ENCODE measurements at regions not wholly inside any gene's neighbourhood (a gene's known extent, or its start where the extent isn't known, plus 50 kb on each side); places are given as distances from the start of the nearest gene placed in this dataset.

DNA sequence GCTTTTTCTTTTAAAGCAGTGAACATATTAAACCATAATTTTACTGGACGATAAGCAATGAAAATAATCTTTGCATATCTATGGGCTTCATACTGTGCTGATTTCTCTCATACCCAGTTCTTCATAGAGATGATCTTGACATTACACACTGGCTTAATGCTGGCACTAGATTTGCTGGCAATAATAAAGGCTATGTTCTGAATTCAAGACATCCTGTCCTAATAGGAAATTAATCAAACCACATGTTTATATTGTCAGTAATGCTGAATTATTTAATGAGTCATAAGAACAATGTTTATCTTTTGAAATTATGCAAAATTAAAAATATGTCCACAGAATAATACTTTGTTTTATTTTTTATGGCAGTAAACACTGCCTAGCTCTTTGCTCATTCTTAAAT is 643.2 kb downstream of the OTOL1 start:
- DNase-seq = no peak

DNA sequence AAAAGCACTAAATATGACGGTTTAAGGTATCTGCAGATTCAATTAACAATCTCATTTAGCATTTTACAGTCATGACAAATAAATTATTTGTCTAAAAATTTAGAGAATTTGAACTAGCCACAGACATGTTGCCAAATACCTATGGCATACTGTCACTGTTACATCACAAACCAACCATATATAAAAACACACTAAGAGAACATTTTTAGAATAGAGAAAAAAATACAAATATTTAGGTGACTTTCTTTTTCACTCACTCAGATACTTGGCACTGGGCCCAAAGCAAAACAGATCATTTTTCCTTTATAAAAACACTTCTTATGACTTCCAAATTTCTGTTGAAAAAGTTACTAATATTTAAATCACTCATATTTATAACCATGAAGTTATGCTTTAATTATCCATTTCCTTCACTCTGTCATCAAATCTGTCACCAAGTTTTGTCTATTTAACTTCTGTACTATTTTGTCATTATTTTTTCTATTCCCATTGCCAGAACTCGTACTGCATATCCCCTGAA is 644.7 kb downstream of the OTOL1 start:
- no peak for DNase-seq

DNA sequence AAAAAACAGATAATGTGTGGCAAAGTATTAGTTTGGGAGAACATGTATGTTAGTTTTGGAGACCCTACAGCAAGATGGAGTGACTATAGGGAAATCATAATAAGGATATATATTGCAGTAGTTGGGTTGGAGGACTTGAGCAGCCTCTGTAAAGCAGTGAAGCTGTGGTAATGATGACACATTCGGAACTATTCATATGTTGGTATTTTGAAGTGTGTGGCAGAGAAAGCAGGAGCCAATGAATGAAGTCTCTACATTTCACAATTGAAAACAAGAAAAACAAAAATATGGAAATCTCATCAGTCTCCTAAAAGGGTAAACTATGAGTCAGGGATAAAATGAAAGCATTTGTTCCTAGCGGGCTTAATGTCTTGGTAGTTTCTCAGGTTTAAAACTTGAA is 645.9 kb downstream of the OTOL1 start:
- DNase-seq = no peak

DNA sequence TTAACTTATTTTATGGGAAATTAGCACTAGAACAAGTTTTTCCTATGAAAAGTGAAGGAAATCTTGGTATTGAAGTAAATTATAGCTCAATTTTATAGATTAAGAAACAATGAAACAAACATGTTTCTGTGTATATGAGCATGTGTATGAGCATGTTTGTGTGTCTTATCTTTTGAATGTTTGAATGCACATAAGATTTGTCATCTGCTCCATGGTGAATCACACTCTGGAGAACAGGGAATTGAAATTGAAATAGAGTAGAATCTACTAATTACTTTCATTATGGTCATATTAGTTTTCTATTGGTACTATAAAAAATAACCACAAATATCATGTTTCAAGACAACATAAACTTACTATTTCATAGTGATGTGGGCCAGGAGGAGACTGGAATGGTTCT is 646.6 kb downstream of the OTOL1 start:
- no peak for DNase-seq

DNA sequence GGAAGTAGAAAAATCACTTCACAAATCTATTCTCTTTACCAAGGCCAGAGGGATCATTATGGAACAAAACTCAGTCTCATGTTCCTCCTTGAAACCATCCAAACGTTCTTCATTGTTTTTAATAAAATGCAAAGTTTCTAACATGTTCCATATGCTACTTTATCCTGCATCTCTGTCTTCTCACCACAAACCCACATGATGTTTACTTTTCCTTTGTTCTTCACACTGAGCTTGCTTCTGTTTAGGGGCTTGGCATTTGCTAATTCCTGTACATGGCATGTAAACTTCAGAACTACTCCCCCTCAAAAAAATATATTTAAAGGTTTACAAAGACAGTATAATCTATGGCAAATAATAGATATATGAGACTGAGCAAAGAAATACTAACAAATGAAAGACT is 651.4 kb downstream of the OTOL1 start:
- DNase-seq = no peak

DNA sequence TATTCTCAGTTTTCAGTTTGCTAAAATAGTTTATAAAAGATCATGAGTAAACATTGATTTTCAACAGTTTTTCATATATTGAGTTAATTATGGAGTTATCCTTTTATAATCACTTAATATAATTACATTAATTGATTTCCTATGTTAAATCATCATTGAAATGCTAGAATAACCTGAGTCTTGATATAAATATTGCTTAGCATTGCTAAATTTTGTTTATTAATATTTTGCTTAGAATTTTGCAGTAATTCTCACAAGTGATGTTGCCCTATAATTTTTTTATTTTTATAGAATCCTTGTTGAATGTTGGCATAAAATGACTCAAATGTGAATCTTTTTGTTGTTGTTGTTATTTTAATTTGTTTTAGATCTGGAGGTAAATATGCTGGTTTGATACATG is 654.2 kb downstream of the OTOL1 start:
- no peak for DNase-seq

DNA sequence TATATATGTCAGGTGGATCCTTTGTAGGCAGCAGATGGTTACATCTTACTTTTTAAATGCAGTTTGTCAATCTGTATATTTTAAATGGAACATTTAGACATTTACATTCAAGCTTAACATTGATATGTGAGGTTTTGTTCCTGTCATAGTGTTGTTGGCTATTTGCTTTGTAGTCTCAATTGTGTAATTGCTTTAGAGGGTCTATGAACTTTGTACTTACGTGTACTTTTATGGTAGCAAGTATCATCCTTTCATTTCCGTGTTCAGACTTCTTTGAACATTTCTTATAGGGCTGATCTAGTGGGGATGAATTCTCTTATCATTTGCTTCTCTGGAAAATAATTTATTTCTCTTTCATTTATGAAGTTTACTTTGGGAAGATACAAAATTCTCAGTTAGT is 656.0 kb downstream of the OTOL1 start:
- no peak for DNase-seq

DNA sequence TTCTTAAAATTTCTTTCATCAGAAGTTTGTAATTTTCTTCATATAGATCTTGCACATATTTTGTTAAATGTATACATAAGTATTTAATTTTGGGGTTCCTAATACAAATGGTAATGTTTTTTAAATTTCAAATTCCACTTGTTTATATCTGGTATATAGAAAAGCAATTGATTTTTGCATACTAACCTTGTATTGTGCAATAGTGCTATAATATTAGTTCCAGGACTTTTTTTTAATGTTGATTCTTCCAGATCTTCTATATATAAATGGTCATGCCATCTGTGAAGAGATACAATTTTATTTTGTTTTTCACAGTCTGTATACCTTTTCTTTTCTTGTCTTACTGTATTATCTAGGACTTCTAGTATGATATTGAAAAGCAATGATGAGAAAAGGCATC is 665.0 kb downstream of the OTOL1 start:
- DNase-seq = no peak

DNA sequence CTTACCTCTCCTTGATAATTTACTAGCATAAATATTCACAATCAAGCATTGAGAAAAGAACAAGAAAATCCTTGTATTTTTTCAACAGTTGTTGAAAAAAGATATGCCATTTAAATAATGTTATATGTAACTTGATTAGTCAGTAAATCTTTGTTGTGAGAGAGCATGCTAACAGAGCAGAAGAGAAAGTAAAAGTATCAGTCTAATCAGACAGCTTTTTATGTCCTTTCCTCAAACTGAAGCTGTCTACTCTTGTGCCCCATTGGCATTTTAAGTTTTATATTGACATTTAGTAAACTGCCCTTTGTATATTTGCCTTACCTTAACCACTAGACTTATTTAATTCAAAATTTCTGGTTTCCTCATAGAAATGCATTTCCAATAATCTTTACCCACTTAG is 668.7 kb downstream of the OTOL1 start:
- DNase-seq = no peak

DNA sequence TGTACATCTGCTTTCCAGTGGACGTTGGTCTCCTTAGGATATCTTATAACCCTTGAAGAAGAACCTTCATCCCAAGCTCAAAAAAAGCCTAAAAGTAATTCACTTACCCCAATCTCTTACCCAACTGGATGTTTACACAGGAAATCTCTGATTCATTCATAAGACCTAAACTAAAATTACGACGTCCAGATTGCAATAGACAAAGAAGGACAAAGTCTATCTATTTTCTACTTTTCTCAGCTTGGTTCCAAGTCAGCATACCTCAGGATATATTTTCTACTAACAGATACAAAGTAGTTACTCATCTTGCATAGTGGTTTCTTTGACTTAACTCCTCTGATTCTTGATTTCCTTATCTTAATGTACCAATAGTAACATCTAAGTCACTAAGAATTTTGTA is 669.9 kb downstream of the OTOL1 start:
- no peak for DNase-seq

DNA sequence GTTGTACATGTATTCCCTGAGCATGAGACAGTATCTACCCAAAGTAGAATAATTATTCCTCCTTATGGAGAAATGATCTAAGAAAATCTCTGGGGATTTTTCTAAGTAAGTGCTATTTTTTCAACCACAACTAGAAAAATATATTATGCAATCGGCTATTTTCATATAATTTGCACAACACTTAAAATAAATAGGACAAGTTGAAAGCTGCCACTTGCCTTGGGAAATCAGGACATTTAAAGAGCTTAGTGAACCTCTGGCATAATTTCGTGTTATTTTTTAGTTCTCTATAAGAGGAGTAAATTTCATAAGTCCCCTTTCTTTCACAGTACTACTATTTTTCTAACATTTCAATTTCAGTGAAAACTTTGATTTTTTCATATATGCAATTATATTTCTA is 672.1 kb downstream of the OTOL1 start:
- no peak for DNase-seq

DNA sequence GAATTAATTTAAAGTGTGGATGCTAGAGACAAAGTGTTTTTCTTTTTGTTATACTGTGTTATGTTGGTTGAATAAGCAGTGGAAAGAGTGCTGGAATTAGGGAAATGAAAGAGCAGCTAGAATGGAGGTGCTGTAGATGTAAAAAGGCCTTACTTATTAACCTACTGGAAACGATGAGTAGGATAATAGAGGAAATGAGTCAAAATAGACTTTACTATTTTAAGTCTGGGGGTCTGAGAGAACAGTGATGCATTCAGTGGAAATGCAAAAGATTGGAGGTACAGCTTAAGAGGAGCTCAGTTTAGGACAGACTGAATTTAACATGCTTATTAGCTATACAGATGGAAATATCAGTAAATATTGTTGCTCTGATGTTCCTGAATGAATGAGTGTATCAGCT is 674.0 kb downstream of the OTOL1 start:
- no peak for DNase-seq

DNA sequence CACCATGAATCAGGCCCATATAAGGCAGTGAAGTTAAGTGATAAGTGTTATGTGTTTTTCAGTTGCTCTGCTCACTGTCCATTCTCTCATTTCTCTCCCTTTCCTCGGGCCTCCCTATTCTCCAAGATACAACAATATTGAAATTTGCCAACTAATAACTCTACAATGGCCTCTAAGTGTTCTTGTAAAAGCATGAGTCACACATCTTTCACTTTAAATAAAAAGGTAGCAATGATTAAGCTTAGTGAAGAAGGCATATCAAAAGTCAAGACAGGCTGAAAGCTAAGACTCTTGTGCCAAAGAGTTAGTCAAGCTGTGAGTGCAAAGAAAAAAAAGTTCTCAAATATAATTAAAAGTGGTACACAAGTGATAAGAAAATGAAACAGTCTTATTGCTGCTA is 675.4 kb downstream of the OTOL1 start:
- DNase-seq = no peak

DNA sequence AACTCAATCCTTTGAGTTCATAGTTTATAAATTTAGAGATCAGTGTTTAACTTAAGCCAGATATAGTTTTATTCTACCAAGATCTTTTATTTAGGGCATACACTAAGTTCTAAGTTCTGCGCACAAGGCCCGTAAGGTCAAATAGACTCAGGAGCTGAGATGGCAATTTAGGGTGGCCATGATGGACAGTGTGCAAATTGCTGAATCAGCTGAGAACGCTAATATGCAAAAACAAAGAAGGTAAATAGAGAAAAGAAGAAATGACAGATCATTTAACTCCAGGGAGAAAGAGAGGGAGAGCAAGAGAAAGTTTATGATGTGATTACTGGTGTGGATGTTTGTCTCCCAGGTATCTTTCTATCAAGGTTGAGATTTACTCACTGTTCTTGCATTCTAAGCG is 678.5 kb downstream of the OTOL1 start:
- DNase-seq = no peak

DNA sequence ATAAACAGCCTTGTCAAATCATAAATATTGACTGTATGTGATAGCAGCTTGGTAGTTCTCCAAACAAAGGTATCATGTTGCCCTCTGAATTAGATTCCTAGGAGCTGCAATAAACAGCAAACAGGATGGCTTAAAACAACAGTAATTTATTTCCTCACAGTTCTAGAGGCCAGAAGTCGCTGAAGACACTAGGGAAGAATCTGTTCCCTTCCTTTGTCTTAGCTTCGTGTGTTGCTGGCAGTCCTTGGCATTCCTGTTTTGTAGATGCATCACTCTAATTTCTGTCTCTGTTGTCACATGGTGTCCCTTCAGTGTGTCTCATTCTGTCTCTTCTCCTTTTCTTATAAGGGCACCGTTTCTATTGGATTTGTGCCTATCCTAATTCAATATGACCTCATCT is 679.3 kb downstream of the OTOL1 start:
- no peak for DNase-seq

DNA sequence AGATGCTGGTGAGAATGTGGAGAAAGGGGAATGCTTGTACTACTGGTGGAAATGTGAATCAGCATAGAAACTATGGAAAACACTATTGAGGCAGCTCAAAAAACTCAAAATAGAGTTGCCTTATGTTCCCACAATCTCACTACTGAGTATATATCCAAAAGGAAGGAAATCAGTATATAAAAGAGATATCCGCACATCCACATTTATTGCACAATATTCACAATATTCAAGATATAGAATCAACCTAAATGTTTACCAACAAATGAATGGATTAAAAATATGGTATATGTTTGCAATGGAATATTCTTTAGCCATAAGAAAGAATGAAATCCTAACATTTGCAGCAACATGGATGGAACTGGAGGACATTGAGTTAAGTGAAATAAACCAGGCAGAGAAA is 686.8 kb downstream of the OTOL1 start:
- no peak for DNase-seq

DNA sequence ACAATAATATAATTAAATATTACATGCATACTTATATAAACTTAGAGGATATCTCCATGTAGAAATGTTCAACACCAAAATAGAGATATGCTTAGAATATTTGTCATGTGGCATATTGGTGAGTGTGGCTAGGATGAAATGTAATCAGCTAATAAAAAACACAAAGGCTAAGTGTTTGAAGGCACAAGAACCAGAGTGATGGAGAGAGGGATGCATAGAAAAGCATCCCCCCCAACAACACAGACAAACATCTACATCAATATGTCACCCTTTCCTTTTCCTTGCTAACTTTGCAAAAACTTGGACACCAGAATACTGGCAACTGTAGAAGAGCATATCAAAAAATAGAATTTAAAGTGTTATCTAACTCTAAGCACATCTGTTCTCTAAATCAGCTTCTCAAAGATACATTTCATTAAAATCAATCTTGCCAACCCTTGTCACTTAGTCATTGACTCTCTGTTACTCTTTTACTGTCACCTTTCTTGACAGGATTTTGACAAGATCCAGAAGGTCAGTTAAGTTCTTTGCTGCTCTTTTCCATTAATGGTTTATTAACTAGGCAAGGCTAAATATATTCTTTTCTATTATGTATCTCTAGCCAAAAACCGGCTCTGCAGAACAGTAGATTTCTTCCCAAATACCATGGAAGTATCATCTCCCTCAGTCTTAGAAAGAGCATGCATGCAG is 695.9 kb downstream of the OTOL1 start:
- no peak for DNase-seq

DNA sequence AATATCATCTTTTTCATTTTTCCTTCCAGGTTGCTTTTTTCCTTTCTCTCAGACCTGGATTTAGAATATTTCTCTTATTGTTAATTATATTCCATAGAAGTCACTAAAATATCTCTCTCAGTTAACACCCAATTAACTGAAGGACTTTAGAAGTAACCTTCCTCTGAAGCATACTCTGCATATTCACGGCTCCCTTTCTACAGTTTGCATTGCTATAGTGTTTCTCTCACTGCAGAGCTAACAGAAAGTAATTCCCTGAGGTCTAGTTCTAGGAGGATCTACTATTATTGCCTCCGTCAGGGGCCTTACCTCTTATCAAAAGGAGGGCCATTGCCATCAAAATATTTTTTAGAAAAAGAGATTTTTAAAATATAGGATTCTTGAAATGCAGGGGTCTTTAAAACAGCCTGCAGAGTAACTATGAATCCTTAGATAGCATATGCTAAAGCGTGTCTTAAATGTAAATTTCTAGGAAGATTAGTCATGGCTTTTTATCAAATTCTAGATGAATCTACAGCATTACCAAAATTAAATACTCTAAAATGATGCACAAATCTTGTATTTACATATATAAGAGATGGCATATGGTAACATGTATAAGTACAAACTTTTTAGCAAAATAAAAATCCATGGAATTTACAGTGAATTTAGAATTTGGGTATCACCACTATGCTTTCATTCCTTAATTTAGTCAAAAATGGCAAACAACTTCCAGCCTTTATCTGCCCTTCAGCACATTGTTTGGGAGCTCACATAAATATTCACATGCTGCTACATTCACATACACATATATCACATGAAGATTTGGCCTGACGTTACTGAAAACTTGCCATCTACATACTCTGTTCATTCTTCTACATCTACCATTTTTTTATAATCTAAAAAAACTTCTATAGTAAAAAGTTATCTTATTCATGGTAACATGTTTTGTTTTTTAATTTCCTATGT is 696.8 kb downstream of the OTOL1 start:
- no peak for DNase-seq

DNA sequence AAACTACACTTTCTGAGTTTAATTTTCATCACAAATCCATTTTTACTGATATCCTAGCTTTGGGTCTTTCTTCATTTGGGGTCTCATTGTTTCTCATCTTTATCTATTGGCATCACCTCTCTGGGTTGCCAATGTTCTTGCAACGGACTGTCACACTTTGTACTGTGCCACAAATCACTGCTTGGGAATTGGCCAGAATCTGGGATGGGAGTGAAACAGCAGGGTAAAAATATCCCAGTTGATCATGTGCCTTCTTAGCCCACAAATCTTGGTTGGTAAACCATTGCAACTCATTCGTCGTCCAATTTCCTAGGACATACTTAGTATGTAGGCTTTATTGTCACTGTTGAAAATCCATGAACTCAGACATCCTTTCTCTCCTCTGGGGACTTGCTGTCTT is 698.5 kb downstream of the OTOL1 start:
- no peak for DNase-seq

DNA sequence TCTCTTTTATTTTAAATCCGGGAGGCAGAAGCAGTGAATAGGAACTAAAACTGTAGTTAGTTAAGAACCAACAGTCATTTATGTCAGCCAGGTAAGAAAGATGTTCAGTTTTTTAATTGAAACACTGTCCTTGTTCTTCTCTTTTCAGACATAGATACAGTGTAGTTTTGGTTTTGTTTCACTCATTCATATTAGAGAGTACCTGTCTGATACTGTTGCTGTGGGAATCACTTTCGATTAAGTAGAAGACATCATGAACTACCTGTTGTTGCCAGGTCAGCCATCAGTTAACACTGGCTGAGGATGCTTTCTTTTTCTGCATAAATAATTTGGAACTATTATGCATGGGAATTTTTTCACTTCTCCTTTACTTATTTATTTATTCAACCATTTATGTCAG is 700.4 kb downstream of the OTOL1 start:
- no peak for DNase-seq

DNA sequence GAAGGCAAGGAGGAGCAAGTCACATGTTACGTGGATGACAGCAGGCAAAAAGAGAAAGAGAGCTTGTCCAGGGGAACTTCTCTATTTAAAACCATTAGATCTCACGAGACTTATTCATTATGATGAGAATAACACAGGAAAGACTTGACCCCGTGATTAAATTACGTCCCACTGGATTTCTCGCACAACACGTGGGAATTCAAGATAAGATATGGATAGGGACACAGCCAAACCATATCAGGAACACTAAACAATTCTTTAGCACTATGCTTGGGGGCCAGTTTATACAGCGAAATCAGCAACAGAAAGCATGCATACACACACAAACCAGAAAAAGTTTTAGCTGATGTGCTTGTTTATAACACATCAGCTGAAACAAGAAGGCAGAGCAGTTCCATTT is 704.2 kb downstream of the OTOL1 start:
- no peak for DNase-seq

DNA sequence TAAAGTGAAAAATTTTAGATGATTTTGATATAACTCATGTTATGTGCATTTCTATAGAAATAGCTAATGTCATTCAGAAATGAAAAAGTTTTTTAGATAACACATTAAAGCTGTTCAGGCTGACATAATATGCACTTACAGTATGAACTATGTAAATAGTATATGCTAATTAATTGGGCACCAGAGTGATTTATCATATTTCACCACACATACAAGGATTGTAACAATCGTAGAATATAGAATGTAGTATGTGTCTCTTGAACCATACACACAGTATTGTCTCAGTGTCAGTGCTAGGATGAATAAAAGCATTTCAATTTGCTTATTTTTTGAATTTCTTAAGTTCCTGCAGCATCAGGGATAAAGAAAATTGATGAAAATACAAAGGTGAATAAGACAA is 710.0 kb downstream of the OTOL1 start:
- DNase-seq = no peak

DNA sequence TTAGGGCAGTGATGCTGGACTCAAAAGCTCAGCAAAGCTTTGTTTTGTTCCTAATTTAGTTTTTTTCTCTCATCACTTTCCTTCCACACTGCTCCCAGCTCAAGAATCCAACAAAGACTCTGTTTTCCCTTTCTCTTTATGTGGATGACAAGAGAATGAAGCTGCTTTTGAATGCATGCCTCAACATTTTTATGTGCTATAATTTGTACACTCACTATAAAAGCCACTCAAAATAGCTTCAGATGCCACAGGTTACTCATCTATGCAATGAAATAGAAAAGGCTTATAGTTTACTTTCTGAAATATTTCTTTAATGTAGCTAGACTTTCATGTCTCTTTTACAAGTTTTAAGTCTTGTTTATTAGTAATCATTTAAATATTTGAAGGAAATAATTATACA is 714.9 kb downstream of the OTOL1 start:
- DNase-seq = no peak

DNA sequence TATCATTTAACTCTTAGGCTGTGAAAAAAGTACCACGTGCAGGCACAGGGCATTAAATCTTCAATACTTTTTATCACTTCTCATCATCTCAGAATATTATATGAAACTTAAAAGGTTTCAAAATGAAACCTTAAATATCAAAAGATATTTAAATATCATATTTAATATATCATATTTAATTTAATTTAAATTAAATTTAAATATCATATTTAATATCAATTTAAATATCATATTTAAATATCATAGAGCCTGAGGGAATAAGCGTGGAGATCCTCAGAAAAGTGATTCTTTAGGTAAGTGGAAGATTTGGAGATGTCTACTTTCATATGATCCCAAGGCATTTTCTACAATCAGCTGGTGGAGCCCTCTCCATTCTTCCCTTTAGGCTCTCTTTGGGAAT is 716.6 kb downstream of the OTOL1 start:
- no peak for DNase-seq

Measured in inflammatory macrophage treated with lipopolysaccharide for 4 hours (primary cell).